Panc1 (cell line): ENCODE measurements at regions not wholly inside any gene's neighbourhood (a gene's known extent, or its start where the extent isn't known, plus 50 kb on each side); places are given as distances from the start of the nearest gene placed in this dataset.

ENCODE experiments used
- ATAC-seq: fragments of 200-7000 bp; cut with Tn5 transposase; 2 replicates; pipeline ENCODE4 v1.9.1; 2020; ENCODE audit warnings: mild to moderate bottlenecking, moderate library complexity
- BruUV-seq: library from RNA; stranded (reverse); fragments of 400-500 nt; replicated peaks from 2 replicates; lab custom pipeline; 2021; lab: Mats Ljungman, UMichigan
- CTCF ChIA-PET: fragments of 300-600 bp; sonication (Branson Sonifier 250); formaldehyde crosslinking; loops from one replicate; lab custom pipeline; 2022; ENCODE audit warnings: antibody characterized with exemption; lab: Charles Lee
- POLR2A ChIA-PET: fragments of 300-600 bp; sonication (Branson Sonifier 250); formaldehyde crosslinking; loops from one replicate; lab custom pipeline; 2022; ENCODE audit warnings: antibody characterized with exemption; lab: Charles Lee
- DNase-seq: peaks from one replicate; pipeline ENCODE4 v3.0.0-alpha.2; 2010; ENCODE audit warnings: low read depth, low spot score
- H3K27ac ChIP-seq: 2 replicates; pipeline ENCODE4 v1.5.1; 2011; ENCODE audit warnings: mild to moderate bottlenecking, low read length, inconsistent platforms
- H3K27me3 ChIP-seq: fragments of 200-500 bp; sonication (Bioruptor generic); 2 replicates; pipeline ENCODE4 v1.6.0; 2014; ENCODE audit warnings: low read length, inconsistent platforms; ENCODE audit not compliant: control insufficient read depth, insufficient read depth
- H3K36me3 ChIP-seq: fragments of 200-500 bp; sonication (Bioruptor generic); 2 replicates; pipeline ENCODE4 v1.5.1; 2014; ENCODE audit warnings: inconsistent platforms, mild to moderate bottlenecking, low read length, moderate library complexity; ENCODE audit not compliant: control insufficient read depth, insufficient read depth
- H3K4me1 ChIP-seq: 2 replicates; pipeline ENCODE4 v1.5.1; 2011; ENCODE audit warnings: inconsistent platforms, mild to moderate bottlenecking, low read length, moderate library complexity; ENCODE audit not compliant: control insufficient read depth, insufficient read depth
- H3K4me3 ChIP-seq, 2 experiments: 2 replicates each; pipeline ENCODE4 v1.5.1; 2011 to 2012; ENCODE audit warnings: low read depth in 2 of 2, low read length in 2 of 2, mild to moderate bottlenecking in 2 of 2, inconsistent platforms in 1 of 2, moderate library complexity in 1 of 2
- H3K9me3 ChIP-seq: fragments of 200-500 bp; sonication (Bioruptor generic); 2 replicates; pipeline ENCODE4 v1.5.1; 2014; ENCODE audit warnings: low read depth, mild to moderate bottlenecking, inconsistent platforms, low read length, moderate library complexity; ENCODE audit not compliant: control insufficient read depth, insufficient read depth
- POLR2AphosphoS5 ChIP-seq: IDR thresholded peaks from 2 replicates; pipeline ENCODE4 v1.6.1; 2012; ENCODE audit warnings: mild to moderate bottlenecking, low read depth, low read length, moderate library complexity
- SIN3A ChIP-seq: IDR thresholded peaks from 2 replicates; pipeline ENCODE4 v1.6.1; 2012; ENCODE audit warnings: low read depth, mild to moderate bottlenecking, low read length, moderate library complexity, borderline replicate concordance; ENCODE audit not compliant: insufficient read depth
- TCF7L2 ChIP-seq: IDR thresholded peaks from 2 replicates; pipeline ENCODE4 v1.6.1; 2011; ENCODE audit warnings: mild to moderate bottlenecking, low read depth, low read length, inconsistent platforms
- in situ Hi-C: cut with HindIII; loops from 2 replicates; pipeline ENCODE4 v1.10.0; 2016; ENCODE audit warnings: low sequenced_read_pairs, low pct_unique_long_range_greater_than_20kb
- intact Hi-C: fragments of 100-400 bp; cut with micrococcal nuclease; formaldehyde crosslinking; loops from one replicate; pipeline ENCODE4 v1.10.0; 2022; ENCODE audit not compliant: unreplicated experiment
- TF ChIP-seq, protein P1 (sequence below): fragments of 450-650 bp; IDR thresholded peaks from 2 replicates; pipeline ENCODE4 v1.5.1; 2017; ENCODE audit warnings: mild to moderate bottlenecking
- TF ChIP-seq, protein P2 (sequence below), 2 experiments: IDR thresholded peaks; 2 replicates each; pipeline ENCODE4 v1.6.1; 2011 to 2012; ENCODE audit warnings: low read depth in 2 of 2, control low read depth in 1 of 2, low read length in 1 of 2, mild to moderate bottlenecking in 1 of 2, moderate library complexity in 1 of 2; ENCODE audit not compliant: insufficient read depth in 1 of 2

DNA sequence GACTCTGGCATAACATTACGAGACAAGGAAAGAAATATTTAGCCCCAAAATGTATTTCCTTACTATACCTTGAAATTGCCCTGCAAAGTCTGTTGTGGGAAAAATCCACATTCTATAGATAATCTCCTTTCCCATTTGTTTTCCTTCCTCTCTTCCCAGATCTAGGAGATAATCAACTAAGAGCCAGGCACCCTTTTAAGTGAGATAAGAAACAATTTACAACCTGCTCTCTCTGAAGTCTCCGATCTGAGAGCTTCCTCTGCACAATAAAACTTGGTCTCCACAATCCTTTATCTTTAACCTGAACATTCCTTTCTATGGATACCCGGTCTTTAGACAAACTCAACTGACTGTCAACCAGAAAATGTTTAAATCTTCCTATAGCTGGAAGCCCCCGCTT lies 1160.7 kb upstream of the NRXN1 start:
- in situ Hi-C loops = no loop called here
- CTCF ChIA-PET = no interaction called here
- TF ChIP-seq, protein P1, sequence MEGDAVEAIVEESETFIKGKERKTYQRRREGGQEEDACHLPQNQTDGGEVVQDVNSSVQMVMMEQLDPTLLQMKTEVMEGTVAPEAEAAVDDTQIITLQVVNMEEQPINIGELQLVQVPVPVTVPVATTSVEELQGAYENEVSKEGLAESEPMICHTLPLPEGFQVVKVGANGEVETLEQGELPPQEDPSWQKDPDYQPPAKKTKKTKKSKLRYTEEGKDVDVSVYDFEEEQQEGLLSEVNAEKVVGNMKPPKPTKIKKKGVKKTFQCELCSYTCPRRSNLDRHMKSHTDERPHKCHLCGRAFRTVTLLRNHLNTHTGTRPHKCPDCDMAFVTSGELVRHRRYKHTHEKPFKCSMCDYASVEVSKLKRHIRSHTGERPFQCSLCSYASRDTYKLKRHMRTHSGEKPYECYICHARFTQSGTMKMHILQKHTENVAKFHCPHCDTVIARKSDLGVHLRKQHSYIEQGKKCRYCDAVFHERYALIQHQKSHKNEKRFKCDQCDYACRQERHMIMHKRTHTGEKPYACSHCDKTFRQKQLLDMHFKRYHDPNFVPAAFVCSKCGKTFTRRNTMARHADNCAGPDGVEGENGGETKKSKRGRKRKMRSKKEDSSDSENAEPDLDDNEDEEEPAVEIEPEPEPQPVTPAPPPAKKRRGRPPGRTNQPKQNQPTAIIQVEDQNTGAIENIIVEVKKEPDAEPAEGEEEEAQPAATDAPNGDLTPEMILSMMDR = no peak
- TF ChIP-seq TCF7L2 (no peak), SIN3A (no peak), POLR2AphosphoS5 (no peak)
- TF ChIP-seq, protein P2, sequence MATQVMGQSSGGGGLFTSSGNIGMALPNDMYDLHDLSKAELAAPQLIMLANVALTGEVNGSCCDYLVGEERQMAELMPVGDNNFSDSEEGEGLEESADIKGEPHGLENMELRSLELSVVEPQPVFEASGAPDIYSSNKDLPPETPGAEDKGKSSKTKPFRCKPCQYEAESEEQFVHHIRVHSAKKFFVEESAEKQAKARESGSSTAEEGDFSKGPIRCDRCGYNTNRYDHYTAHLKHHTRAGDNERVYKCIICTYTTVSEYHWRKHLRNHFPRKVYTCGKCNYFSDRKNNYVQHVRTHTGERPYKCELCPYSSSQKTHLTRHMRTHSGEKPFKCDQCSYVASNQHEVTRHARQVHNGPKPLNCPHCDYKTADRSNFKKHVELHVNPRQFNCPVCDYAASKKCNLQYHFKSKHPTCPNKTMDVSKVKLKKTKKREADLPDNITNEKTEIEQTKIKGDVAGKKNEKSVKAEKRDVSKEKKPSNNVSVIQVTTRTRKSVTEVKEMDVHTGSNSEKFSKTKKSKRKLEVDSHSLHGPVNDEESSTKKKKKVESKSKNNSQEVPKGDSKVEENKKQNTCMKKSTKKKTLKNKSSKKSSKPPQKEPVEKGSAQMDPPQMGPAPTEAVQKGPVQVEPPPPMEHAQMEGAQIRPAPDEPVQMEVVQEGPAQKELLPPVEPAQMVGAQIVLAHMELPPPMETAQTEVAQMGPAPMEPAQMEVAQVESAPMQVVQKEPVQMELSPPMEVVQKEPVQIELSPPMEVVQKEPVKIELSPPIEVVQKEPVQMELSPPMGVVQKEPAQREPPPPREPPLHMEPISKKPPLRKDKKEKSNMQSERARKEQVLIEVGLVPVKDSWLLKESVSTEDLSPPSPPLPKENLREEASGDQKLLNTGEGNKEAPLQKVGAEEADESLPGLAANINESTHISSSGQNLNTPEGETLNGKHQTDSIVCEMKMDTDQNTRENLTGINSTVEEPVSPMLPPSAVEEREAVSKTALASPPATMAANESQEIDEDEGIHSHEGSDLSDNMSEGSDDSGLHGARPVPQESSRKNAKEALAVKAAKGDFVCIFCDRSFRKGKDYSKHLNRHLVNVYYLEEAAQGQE (IDR thresholded peaks at IDR 0.05; ENCODE audit: insufficient read depth in 1 of 2, low read depth in 2 of 2, low read length in 1 of 2) = no peak
- no peaks in the 10 kb centered on the region for H3K27me3 ChIP-seq
- ATAC-seq (no peak), DNase-seq (no peak)
- no peaks in the 10 kb centered on the region for H3K9me3 ChIP-seq
- intact Hi-C loops = no loop called here
- H3K27ac ChIP-seq = no peak overlapping the region
- no peak overlapping the region for H3K4me3 ChIP-seq
- H3K4me1 ChIP-seq = no peaks in the 10 kb centered on the region
- no TSS peak for BruUV-seq
- no peaks in the 10 kb centered on the region for H3K36me3 ChIP-seq
- POLR2A ChIA-PET = no interaction called here

GRCh38 chr2:52181080-52181479 lies 1149.1 kb upstream of the NRXN1 start:
- no peak for DNase-seq
- no TSS peak for BruUV-seq

GRCh38 chr2:52178845-52179244 lies 1146.9 kb upstream of the NRXN1 start:
- H3K27ac ChIP-seq = no peak overlapping the region
- CTCF ChIA-PET = no interaction called here
- intact Hi-C loops = no loop called here

More at GRCh38 chr2:52181080-52181479, 1149.1 kb upstream of the NRXN1 start:
- in situ Hi-C loops (no loop called here), intact Hi-C loops (no loop called here)
- ATAC-seq = no peak
- Histone ChIP-seq H3K27me3 (no peaks in the 10 kb centered on the region), H3K36me3 (no peaks in the 10 kb centered on the region), H3K9me3 (peaks cover 14% of the 10 kb centered on the region; the same call in 1 of the 2 replicates), H3K27ac (no peak overlapping the region), H3K4me1 (no peaks in the 10 kb centered on the region), H3K4me3 (no peak overlapping the region)
- no peak for TF ChIP-seq POLR2AphosphoS5
- TF ChIP-seq SIN3A = no peak
- ChIA-PET CTCF (no interaction called here), POLR2A (no interaction called here)

More at GRCh38 chr2:52178845-52179244, 1146.9 kb upstream of the NRXN1 start:
- no TSS peak for BruUV-seq
- Histone ChIP-seq H3K4me1 (no peaks in the 10 kb centered on the region), H3K27me3 (no peaks in the 10 kb centered on the region), H3K9me3 (peaks cover 14% of the 10 kb centered on the region; the same call in 1 of the 2 replicates), H3K36me3 (no peaks in the 10 kb centered on the region), H3K4me3 (no peak overlapping the region)
- POLR2A ChIA-PET = no interaction called here
- no peak for ATAC-seq
- in situ Hi-C loops = no loop called here
- DNase-seq = no peak
- no peak for TF ChIP-seq TCF7L2
